LNCAP (cell line): ENCODE measurements at regions not wholly inside any gene's neighbourhood (a gene's known extent, or its start where the extent isn't known, plus 50 kb on each side); places are given as distances from the start of the nearest gene placed in this dataset.

Source experiments
- CTCF ChIP-seq: fragments of 450-650 bp; IDR thresholded peaks from 2 replicates; pipeline ENCODE4 v1.5.1; 2017; ENCODE audit warnings: mild to moderate bottlenecking

DNA sequence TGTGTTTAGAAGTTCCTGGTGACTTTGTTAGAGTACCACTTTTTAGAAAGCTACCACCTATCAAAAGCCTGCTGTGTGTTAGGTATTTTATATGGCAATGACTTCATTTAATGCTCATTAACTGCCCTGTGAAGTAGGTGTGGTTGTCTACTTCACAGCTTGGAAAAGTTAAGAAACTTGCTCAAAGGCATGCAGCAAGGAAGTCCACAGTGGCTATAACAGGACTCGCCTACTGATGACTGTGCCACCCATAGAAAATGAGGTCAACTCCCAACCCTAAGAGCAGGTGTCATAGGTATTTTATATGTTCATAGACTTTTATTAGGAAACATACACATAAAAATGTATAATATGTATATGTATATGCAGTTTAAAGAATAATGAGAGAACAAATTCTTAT lies 125.2 kb upstream of the PAX6 start:
- TF ChIP-seq CTCF, result no peak

DNA sequence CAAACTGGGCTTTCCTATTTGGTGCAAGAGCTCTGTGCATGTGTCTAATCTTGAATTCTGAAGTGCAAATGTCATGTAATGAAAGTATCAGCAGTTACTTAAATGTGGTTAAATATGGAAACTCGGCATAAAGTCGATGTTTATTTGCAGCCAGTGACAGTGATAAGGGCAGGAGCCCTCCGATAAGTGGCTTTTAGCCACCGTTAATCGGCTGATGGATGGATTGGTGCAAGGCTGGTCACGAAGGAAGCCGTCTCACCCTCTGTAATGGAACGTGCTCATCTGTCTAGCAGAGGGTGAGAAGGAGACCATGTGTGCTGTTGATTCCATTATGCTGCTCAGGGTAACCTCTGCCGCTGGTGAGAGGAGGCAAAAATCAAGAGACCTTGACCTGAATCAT lies 121.8 kb upstream of the PAX6 start:
- no peak for TF ChIP-seq CTCF

- TF ChIP-seq CTCF, result no peak
Measured at GRCh38 chr11:31927982-31928381, 116.9 kb upstream of the PAX6 start.

DNA sequence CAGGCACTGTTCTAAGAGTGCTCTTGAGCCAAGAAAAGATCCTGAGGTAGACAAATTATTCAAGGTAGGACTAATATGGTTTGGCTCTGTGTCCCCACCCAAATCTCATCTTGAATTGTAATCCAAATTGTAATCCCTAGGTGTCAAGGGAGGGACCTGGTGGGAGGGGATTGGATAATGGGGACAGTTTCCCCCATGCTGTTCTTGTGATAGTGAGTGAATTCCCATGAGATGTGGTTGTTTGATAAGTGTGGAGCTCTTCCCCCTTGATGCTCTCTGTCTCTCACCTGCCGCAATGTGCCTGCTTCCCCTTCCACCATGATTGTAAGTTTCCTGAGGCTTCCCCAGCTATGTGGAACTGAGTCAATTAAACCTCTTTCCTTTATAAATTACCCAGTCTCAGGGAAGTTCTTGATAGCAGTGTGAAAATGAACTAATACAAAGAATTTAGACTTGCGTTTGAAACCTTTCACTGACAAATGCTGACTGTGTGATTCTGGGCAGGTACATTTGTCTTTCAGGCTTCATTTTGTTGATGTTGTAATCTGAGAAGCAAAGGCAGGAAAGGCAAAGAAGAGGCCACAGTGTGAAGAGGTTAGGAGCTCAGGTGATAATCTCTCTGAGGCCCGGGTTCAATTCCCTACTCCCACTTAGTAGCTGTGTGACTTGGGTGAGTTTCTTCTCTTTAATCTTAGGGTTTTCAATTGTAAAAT lies 115.8 kb upstream of the PAX6 start:
- no peak for TF ChIP-seq CTCF

- TF ChIP-seq CTCF, result no peak
Measured at GRCh38 chr11:31926106-31926505, 115.0 kb upstream of the PAX6 start.

DNA sequence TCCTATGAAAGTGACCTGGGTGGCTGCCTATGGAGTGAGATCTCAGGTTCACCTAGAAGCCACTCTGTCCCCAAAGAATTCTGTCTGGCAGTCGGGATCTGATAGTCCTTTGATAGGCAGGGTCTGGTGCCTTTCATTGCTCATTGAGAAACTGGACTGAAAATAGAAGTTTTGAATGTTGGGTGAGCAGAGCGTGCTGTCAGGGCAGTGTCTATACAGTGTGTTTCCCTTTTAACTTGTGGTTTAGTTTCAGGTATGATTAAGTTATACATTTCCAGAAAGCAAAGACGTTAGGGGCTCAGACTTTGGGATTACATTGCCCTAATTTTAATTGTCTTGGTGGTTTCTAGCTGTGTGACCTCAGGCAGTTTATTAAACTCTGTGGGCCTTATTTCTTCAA lies 111.3 kb upstream of the PAX6 start:
- no peak for TF ChIP-seq CTCF

DNA sequence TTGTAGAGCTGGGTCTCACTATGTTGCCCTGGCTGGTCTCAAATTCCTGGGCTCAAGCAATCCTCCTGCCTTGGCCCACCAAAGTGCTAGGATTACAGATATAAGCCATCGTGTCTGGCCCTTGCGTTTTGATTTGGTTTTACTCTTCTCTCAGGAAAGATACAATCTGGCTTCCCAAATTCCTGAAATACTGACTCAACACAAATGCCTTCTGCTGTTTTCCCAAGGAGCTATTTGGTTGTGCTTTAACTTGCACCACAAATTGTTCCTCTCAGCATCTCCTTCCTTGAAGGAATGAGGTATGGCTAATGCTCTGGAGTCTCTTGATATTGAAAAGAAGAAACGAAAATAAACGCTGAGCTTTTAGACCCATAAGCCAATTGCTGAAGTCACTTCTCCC lies 110.0 kb upstream of the PAX6 start:
- TF ChIP-seq CTCF, result no peak

DNA sequence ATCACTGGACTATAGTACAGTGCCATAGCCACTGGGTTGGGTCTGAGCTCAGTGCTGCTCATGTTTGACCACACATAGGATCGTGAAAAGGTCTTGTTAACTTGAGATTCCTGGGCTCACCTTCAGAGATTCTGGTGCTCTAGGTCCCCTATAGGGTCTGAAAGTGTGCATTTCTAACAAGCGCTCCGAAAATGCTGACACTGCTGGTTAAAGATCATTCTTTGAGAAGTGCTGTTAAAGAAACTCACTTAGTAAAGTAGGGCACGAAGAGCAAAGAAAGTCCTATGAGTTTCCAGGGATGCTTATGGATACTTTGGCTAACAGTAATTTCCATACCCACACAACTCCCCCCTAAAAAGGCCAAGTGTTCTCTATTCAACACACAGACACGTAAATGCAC lies 108.1 kb upstream of the PAX6 start:
- TF ChIP-seq CTCF, result no peak
